ENCODE measurements at regions not wholly inside any gene's neighbourhood (a gene's known extent, or its start where the extent isn't known, plus 50 kb on each side); places are given as distances from the start of the nearest gene placed in this dataset.
"Not testable (repeated sequence)": the region's sequence is repeated elsewhere in the genome, so short reads cannot be mapped to it uniquely, and the experiment has no call there.

DNA sequence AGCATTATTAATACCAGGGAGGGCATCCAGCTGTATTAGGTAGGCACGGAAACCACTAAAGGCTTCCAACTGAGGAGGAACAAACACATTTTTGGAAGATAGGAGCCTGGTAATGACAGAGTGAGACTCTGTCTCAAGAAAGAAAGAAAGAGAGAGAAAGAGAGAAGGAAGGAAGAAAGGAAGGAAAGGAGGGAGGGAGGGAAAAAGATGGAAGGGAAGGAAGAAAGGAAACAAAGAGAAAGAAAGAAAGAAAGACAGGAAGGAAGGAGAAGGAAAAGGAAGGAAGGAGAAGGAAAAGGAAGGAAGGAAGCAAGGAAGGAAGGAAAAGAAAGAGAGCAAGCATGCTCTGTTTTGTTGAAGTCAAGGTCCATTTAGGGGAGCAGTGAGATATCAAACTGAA is 103.8 kb upstream of the RFX8 start:
- intact Hi-C loops (cut with DNase I; ENCODE audit: low total_unique reads) = no loop called here
- DNase-seq (ENCODE audit: low spot score in 2 of 2) = no peak
- H3K4me3 ChIP-seq (ENCODE audit: low read depth, poor library complexity, severe bottlenecking) = no peak overlapping the region
- TF ChIP-seq POLR2A (IDR thresholded peaks at IDR 0.05) = no peak
- TF ChIP-seq, protein P1, sequence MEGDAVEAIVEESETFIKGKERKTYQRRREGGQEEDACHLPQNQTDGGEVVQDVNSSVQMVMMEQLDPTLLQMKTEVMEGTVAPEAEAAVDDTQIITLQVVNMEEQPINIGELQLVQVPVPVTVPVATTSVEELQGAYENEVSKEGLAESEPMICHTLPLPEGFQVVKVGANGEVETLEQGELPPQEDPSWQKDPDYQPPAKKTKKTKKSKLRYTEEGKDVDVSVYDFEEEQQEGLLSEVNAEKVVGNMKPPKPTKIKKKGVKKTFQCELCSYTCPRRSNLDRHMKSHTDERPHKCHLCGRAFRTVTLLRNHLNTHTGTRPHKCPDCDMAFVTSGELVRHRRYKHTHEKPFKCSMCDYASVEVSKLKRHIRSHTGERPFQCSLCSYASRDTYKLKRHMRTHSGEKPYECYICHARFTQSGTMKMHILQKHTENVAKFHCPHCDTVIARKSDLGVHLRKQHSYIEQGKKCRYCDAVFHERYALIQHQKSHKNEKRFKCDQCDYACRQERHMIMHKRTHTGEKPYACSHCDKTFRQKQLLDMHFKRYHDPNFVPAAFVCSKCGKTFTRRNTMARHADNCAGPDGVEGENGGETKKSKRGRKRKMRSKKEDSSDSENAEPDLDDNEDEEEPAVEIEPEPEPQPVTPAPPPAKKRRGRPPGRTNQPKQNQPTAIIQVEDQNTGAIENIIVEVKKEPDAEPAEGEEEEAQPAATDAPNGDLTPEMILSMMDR (IDR thresholded peaks at IDR 0.05) = no peak
- WGBS, 2 donors = 76 to 93% methylated on average over 1 of the region's 1 CpG

DNA sequence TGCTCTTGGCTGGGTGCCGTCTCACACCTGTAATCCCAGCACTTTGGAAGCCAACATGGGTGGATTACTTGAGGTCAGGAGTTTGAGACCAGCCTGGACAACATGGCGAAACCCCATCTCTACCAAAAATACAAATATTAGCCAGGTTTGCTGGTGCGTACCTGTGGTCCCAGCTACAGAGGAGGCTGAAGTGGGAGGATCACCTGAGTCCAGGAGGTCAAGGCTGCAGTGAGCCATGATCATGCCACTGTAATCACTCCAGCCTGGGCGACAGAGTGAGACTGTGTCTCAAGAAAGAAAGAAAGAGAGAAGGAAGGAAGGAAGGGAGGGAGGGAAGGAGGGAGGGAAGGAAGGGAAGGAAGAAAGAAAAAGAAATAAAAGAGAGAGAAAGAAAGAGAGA is 103.2 kb upstream of the RFX8 start:
- 94 to 98% methylated on average over 4 of the region's 4 CpGs for whole genome bisulfite sequencing, 2 donors
- intact Hi-C loops (cut with DNase I; ENCODE audit: low total_unique reads); H3K4me3 ChIP-seq (ENCODE audit: low read depth, poor library complexity, severe bottlenecking); DNase-seq (ENCODE audit: low spot score in 2 of 2): not testable (repeated sequence)

DNA sequence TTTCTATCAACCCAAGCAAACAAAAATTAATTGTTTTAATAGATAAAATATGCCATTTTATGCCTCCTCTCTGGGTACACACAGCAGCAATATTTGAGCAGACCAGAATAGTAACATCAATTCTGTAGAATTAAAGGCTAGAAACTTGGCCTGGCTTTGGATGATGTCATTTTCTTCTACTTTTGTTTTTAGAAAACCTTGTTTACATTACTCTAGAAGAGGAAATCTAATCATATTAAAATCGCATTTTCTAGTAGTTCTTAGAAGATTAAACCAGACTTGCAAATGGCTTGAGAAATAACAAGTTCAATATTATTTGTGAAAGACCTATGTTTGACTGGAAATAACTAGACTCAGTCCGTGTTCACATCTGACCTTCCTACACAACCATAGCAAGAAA is 102.3 kb upstream of the RFX8 start:
- WGBS, 2 donors = 40 to 49% methylated on average over 2 of the region's 2 CpGs
- DNase-seq (ENCODE audit: low spot score in 2 of 2) = no peak
- TF ChIP-seq, protein P1 (IDR thresholded peaks at IDR 0.05) = no peak
- no peak for TF ChIP-seq POLR2A (IDR thresholded peaks at IDR 0.05)
- H3K4me3 ChIP-seq (ENCODE audit: low read depth, poor library complexity, severe bottlenecking) = no peak overlapping the region
- intact Hi-C loops (cut with DNase I; ENCODE audit: low total_unique reads) = no loop called here

DNA sequence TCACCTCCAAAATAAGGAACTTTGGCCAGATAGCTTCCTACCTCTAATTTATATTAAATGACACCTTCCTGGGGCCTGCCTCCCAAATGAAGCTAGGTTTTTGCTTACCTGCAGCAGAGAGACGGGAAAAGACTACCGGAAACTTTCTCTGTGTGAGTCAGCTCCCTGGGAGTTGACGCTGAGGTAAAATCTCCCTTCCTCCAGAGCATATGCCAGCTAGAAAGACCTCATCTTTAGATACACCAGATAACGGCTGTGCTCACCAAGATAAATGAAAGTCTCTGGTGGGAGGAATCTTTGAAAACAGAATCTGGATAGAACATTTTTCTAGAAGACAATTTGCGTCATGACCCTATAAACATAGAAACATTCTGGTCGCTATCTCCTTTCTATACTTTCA is 99.7 kb upstream of the RFX8 start:
- no peak overlapping the region for H3K4me3 ChIP-seq (ENCODE audit: low read depth, poor library complexity, severe bottlenecking)
- intact Hi-C loops (cut with DNase I; ENCODE audit: low total_unique reads) = no loop called here
- no peak for DNase-seq (ENCODE audit: low spot score in 2 of 2)
- 87 to 89% methylated on average over 6 of the region's 6 CpGs for WGBS, 2 donors
- TF ChIP-seq, protein P1 (IDR thresholded peaks at IDR 0.05) = no peak
- TF ChIP-seq POLR2A (IDR thresholded peaks at IDR 0.05) = no peak

DNA sequence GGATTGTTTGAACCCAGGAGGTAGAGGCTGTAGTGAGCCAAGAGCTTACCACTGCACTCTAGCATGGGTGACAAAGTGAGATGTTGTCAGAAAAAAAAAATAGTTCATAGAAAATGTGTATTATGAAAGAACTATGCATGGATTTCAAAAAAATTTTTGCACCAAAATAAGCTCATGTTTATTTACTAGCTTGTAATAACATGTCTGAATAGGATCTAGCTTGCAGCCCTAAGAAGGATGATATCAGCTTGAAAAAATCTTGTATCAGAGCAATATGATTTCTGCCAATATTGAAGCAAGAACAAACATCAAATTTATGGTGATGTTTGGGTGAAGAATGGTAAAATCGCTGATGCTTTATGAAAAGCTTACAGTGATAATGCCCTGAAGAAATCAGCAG is 97.0 kb upstream of the RFX8 start:
- WGBS, 2 donors = 46 to 55% methylated on average over 1 of the region's 1 CpG
- intact Hi-C loops (cut with DNase I; ENCODE audit: low total_unique reads) = no loop called here
- H3K4me3 ChIP-seq (ENCODE audit: low read depth, poor library complexity, severe bottlenecking) = no peak overlapping the region
- TF ChIP-seq, protein P1 (IDR thresholded peaks at IDR 0.05) = no peak
- TF ChIP-seq POLR2A (IDR thresholded peaks at IDR 0.05) = no peak
- DNase-seq (ENCODE audit: low spot score in 2 of 2) = no peak

DNA sequence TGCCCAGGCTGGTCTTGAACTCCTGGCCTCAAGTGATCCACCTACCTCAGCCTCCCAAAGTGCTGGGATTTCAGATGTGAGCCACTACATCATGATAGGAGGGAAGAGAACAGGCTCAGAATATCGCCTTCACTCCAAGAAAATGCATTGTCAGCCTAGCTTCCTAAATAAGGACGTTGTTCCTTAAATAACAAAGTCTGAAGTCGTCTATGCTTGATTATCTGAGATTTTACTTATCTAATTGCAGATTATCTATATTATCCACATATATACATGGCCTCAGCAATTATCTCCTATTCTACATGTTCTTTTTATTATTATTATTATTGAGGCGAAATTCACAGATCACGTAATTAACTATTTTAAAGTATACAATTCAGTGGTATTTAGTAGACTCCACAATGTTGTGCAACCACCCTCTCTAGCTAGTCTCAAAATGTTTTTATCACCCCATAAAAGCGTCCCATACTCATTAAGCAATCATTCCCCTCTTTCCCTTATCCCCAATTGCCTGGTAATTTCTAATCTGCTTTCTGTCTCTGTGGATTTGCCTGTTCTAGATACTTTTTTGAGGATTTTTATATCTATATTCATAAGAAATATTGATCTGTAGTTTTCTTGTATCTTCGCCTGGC is 95.1 kb upstream of the RFX8 start:
- 76 to 82% methylated on average over 7 of the region's 7 CpGs for WGBS, 2 donors

More for the DNA sequence above, 95.1 kb upstream of the RFX8 start:
- intact Hi-C loops (cut with DNase I; ENCODE audit: low total_unique reads) = no loop called here
- H3K4me3 ChIP-seq (ENCODE audit: low read depth, poor library complexity, severe bottlenecking) = no peak overlapping the region
- no peak for DNase-seq (ENCODE audit: low spot score in 2 of 2)
- TF ChIP-seq POLR2A (IDR thresholded peaks at IDR 0.05) = no peak
- TF ChIP-seq, protein P1 (IDR thresholded peaks at IDR 0.05) = no peak
